EH (cell line): ENCODE measurements at regions not wholly inside any gene's neighbourhood (a gene's known extent, or its start where the extent isn't known, plus 50 kb on each side); places are given as distances from the start of the nearest gene placed in this dataset.
"Not testable (repeated sequence)": the region's sequence is repeated elsewhere in the genome, so short reads cannot be mapped to it uniquely, and the experiment has no call there.

Source experiments
- DNase-seq: peaks from one replicate; pipeline ENCODE4 v3.0.0-alpha.2; 2015; ENCODE audit warnings: low read depth

- DNase-seq: no peak
These were observed 275.3 kb downstream of the ALDH8A1 start for GRCh38 chr6:134674562-134674961.

GRCh38 chr6:134669485-134669884 lies 280.4 kb downstream of the ALDH8A1 start:
- DNase-seq: peak; percentile 38

GRCh38 chr6:134667111-134667510 lies 282.8 kb downstream of the ALDH8A1 start:
- DNase-seq: peak; percentile 78

GRCh38 chr6:134666125-134666524 lies 283.8 kb downstream of the ALDH8A1 start:
- peak; percentile 20 for DNase-seq

DNA sequence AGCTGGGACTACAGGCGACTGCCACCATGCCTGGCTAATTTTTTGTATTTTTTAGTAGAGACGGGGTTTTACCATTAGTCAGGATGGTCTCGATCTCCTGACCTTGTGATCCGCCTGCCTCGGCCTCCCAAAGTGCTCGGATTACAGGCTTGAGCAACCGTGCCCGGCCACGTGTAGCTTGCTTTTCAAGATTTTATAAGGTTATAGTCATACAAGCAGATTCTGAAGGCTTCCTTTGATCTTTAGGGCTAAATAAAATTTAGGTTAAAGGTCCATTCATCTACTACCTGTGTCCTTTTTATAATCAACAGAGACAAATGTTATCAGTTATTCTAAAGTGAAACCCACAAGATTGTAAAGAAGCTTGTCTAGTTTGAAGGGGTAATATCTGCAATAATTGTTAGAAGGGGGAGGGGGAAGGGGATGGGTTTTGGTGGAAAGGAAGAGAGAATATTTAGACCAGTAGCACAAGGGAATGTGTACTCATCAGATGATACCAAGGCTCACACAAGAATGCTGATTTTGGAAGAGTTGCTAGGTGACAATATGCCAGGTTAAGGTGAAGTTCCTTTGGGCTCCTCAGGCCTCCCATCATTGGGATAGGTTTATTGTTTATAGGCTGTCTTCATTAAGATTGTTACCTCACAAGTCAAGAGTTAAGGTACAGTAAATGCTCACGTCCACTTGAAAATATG lies 284.7 kb downstream of the ALDH8A1 start:
- DNase-seq: no peak

GRCh38 chr6:134663800-134664535 lies 285.9 kb downstream of the ALDH8A1 start:
- peak; percentile 78 for DNase-seq

DNA sequence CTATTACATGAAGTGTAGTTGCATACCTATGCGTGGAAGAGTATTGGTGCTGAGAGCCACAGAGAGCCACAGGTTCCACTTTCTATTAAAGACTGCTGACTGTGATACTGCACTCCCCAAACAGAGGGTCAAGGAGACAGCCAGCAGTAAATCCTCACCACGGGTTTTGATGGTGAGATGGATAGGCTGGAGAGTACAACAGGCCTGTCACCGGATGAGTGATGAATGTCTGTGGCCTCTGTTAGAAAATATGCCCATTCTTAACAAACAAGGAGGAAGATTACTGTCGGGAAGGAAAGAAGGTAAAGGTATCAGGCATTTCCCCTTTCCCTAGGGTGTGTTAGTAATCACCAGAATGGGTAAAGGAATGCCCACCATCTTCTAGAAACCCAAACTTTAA lies 286.5 kb downstream of the ALDH8A1 start:
- no peak for DNase-seq

- DNase-seq: no peak
These were observed 287.7 kb downstream of the ALDH8A1 start for GRCh38 chr6:134662077-134662700.

DNA sequence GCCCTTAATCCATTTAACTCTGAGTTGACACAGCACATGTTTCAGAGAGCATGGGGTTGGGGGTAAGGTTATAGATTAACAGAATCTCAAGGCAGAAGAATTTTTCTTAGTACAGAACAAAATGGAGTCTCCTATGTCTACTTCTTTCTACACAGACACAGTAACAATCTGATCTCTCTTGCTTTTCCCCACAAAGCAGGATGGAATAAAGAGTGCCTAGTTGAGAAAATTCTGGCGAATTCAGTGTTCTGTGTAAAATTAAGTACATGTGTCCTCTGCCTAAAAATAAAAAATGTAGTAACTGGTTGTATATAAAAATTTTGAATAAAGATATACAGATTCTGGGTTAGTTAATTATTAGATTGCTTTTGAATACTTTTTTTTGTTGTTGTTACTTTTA lies 290.0 kb downstream of the ALDH8A1 start:
- not testable (repeated sequence) for DNase-seq

GRCh38 chr6:134658596-134658995 lies 291.3 kb downstream of the ALDH8A1 start:
- DNase-seq: no peak

GRCh38 chr6:134657751-134658527 lies 292.0 kb downstream of the ALDH8A1 start:
- no peak for DNase-seq

GRCh38 chr6:134657343-134657742 lies 292.6 kb downstream of the ALDH8A1 start:
- no peak for DNase-seq

GRCh38 chr6:134654751-134655150 lies 295.1 kb downstream of the ALDH8A1 start:
- no peak for DNase-seq

- no peak for DNase-seq
These were observed 298.4 kb downstream of the ALDH8A1 start for GRCh38 chr6:134651519-134651918.

GRCh38 chr6:134647861-134648260 lies 302.0 kb downstream of the ALDH8A1 start:
- peak; percentile 76 for DNase-seq

DNA sequence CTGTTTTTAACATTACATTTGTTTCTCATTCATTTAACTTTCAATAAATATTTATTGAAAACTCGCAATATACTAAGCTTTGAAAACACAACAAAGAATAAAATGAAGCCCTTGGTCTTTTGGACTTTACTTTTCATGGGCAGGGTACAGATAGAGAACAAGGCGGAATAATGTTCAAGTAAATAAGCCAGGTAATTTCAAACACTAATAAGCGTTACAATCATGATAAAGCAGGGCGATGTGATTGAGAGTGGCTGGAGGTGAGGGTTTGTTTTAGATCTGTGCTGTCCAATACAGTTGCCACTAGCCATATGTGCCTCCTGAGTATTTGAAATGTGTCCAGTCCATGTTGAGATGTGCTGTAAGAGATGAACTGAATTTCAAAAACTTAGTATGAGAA lies 307.1 kb downstream of the ALDH8A1 start:
- no peak for DNase-seq

DNA sequence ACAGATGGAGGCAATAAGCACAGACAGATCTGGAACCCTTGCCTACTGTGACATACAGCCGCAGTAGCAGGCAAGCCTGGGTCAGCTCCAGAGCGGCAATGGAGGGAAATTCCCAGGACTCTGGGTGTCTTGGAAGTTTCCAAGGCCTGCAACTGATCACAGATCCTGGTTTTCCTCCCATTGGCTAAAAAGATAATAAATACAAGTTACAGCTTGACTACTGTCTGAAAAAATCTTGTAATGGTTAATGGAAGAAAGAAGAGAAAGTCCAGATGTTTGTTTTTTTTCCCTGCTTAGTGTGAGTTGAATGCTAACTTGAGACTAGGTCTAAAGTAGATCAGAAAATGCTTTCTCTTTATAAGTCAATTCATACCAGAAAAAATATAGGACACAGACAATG lies 307.6 kb downstream of the ALDH8A1 start:
- peak; percentile 54 for DNase-seq

DNA sequence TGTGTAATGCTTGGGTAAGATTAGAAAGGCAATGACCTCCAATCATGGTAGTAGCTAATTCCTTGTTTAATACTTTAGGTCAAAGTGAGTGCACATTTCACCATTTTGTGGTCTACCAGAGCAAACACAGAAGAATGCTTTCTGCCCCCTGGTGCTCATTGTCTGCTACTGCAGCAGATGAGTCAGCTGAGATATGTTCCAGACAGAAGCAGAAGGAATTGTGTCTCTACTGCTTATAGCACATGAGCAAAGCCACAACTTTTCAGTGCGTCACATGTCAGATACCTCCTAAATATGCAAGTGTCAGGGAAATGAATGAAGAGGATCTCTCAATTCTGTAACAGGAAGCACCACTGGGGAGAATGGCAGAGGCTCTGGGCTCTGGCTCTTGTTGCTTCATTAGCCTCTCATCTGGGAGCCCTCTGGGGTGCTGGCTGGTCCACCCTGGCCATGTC lies 308.9 kb downstream of the ALDH8A1 start:
- peak; percentile 94 for DNase-seq

DNA sequence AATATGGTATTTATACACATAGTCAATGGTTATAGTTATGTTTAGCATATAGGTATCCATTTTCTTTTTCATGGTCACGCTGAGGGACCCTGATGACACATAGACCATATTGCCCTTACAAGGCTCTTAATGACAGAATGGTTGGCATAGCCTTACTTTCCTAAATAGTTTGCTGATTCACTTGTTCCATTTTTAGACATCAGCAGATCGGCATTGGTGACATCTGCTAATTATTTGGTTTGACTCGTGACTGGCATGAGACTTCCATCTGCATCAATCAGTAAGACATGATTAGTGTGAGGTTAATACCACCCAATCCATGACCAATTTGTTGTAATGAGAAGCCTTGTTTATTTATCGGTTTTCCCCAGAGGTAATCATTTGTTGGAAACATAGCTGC lies 309.7 kb downstream of the ALDH8A1 start:
- no peak for DNase-seq

DNA sequence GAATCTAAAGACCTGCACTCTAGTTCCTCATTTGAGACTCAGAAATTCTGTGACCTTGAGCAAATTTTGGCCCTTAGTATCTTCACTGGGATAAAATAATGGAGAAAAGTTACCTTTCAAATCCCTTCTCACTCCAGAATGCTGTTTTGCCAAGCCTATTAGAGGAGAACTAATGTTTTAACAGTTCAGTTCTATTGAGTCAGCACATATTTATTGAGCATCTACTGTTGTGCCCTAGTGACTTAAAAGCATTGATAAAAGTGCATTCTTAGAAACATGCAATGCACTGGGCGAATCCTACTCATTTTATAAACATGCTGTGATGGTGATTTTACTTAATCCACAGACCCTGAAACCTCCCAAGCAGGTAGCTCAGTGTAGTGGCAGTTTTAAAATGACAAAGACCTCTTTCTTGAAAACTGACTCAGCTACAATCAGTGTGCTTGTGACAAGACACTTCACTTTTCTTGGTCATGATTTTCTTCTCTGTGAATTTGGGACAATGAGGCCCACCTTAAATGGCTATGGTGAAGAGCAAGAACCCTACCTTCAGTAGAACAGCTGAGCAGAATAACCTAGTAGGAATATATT lies 312.0 kb downstream of the ALDH8A1 start:
- DNase-seq: no peak

- DNase-seq: no peak
These were observed 312.6 kb downstream of the ALDH8A1 start for GRCh38 chr6:134637282-134637681.
